Aorta (tissue), 5 donors: ENCODE measurements at regions not wholly inside any gene's neighbourhood (a gene's known extent, or its start where the extent isn't known, plus 50 kb on each side); places are given as distances from the start of the nearest gene placed in this dataset.

ENCODE experiments used
- ATAC-seq: fragments of 200-7000 bp; cut with Tn5 transposase; one replicate; pipeline ENCODE4 v1.9.1; 2022; ENCODE audit warnings: moderate library complexity; ENCODE audit not compliant: low FRiP score
- DNase-seq, 2 donors: peaks; one replicate each; pipeline ENCODE4 v3.0.0-alpha.2; 2020
- H3K27ac ChIP-seq, 2 donors: one replicate each; pipeline ENCODE4 v1.5.1; 2013; ENCODE audit warnings: low read length in 2 of 2, mild to moderate bottlenecking in 2 of 2, moderate library complexity in 2 of 2, control low read depth in 1 of 2, inconsistent platforms in 1 of 2, low read depth in 1 of 2
- H3K27me3 ChIP-seq, 2 donors: one replicate each; pipeline ENCODE4 v1.6.1; 2013; ENCODE audit warnings: control low read depth in 1 of 2, low read length in 1 of 2, mild to moderate bottlenecking in 1 of 2, moderate library complexity in 1 of 2; ENCODE audit not compliant: insufficient read depth in 2 of 2, control insufficient read depth in 1 of 2
- H3K36me3 ChIP-seq, 2 donors: one replicate each; pipeline ENCODE4 v1.6.1; 2013; ENCODE audit warnings: control low read depth in 1 of 2, low read length in 1 of 2, mild to moderate bottlenecking in 1 of 2; ENCODE audit not compliant: insufficient read depth in 2 of 2, control insufficient read depth in 1 of 2
- H3K4me1 ChIP-seq, 2 donors: one replicate each; pipeline ENCODE4 v1.6.1; 2013; ENCODE audit warnings: low read length in 2 of 2, control low read depth in 1 of 2, mild to moderate bottlenecking in 1 of 2, moderate library complexity in 1 of 2; ENCODE audit not compliant: insufficient read depth in 2 of 2, control insufficient read depth in 1 of 2
- H3K4me3 ChIP-seq, 2 donors: one replicate each; pipeline ENCODE4 v1.5.1; 2013; ENCODE audit warnings: low read length in 2 of 2, control low read depth in 1 of 2, mild to moderate bottlenecking in 1 of 2
- H3K9me3 ChIP-seq: one replicate; pipeline ENCODE4 v1.6.1; 2013; ENCODE audit warnings: mild to moderate bottlenecking, low read length; ENCODE audit not compliant: control insufficient read depth
- WGBS, 2 donors: extraction: QIAGEN DNeasy Blood & Tissue Kit; methylation state at CpG; one replicate each; pipeline ENCODE4 v1.1.7; 2013; 5-methylcytosine and 5-hydroxymethylcytosine counted together
- intact Hi-C, 2 donors: fragments of 100-400 bp; cut with DNase I; formaldehyde crosslinking; loops; one replicate each; pipeline versions ENCODE4 v1.14.2 to v1.15.0; 2022
- donor health status: healthy with polysubstance abuse.
- donor health status: Bipolar disorder and iron deficiency.
- donor health status: DM: no; HTN: no; CAD: no.
- donor health status: DM: no; HTN: no; CAD: no.
- donor health status: DM: yes; HTN: yes; CAD: no.

GRCh38 chr14:54343272-54344121, 53.3 kb upstream of the CDKN3 start:
- H3K27me3 ChIP-seq: no peaks in the 10 kb centered on the region
- WGBS, 2 donors: 68 to 71% methylated on average over 18 of the region's 18 CpGs
- intact Hi-C loops: loop anchor here in 1 of 2 donors (10.0 kb wide), 1 partner anchor 169 kb away; no protein-coding TSS in a partner anchor
- H3K4me3 ChIP-seq: no peak overlapping the region
- no peaks in the 10 kb centered on the region for H3K9me3 ChIP-seq
- H3K27ac ChIP-seq: no peak overlapping the region
- no peaks in the 10 kb centered on the region for H3K36me3 ChIP-seq
- ATAC-seq (no peak), DNase-seq (no peak)
- H3K4me1 ChIP-seq: no peaks in the 10 kb centered on the region

GRCh38 chr14:54344445-54344844, 52.4 kb upstream of the CDKN3 start:
- Histone ChIP-seq H3K36me3 (no peaks in the 10 kb centered on the region), H3K27me3 (no peaks in the 10 kb centered on the region), H3K4me3 (no peak overlapping the region), H3K9me3 (no peaks in the 10 kb centered on the region), H3K27ac (no peak overlapping the region), H3K4me1 (no peaks in the 10 kb centered on the region)
- 67 to 72% methylated on average over 6 of the region's 6 CpGs for WGBS, 2 donors
- intact Hi-C loops: loop anchor here in 1 of 2 donors (10.0 kb wide), 1 partner anchor 170 kb away; no protein-coding TSS in a partner anchor
- DNase-seq (no peak), ATAC-seq (no peak)

GRCh38 chr14:54346257-54346656, 50.5 kb upstream of the CDKN3 start:
- peaks cover 0 to 6% of the 10 kb centered on the region in 2 donors for H3K4me1 ChIP-seq
- intact Hi-C loops: loop anchor here in 1 of 2 donors (5.0 to 10.0 kb wide), 3 partner anchors 171 to 1049 kb away; no protein-coding TSS in a partner anchor
- H3K4me3 ChIP-seq: no peak overlapping the region
- H3K36me3 ChIP-seq: no peaks in the 10 kb centered on the region
- no peak for ATAC-seq
- H3K27ac ChIP-seq: no peak overlapping the region
- WGBS, 2 donors: 94 to 95% methylated on average over 5 of the region's 5 CpGs
- no peak for DNase-seq
- no peaks in the 10 kb centered on the region for H3K9me3 ChIP-seq
- no peaks in the 10 kb centered on the region for H3K27me3 ChIP-seq
